Adrenal gland (tissue), 9 donors: ENCODE measurements at regions not wholly inside any gene's neighbourhood (a gene's known extent, or its start where the extent isn't known, plus 50 kb on each side); places are given as distances from the start of the nearest gene placed in this dataset.

Experiments
- DNase-seq, 7 donors: peaks; one replicate each; pipeline ENCODE4 v3.0.0-alpha.2; 2019 to 2020
- H3K27ac ChIP-seq, 5 donors: fragments of 200-600 bp; sonication (generic) in 4 of 5; 1 replicate in 3 of 5; 2 replicates in 2 of 5; pipeline versions ENCODE4 v1.5.1 to v1.8.0; 2016 to 2020; ENCODE audit warnings: mild to moderate bottlenecking in 1 of 5
- H3K27me3 ChIP-seq: fragments of 200-600 bp; 2 replicates; pipeline ENCODE4 v1.8.0; 2021
- H3K36me3 ChIP-seq, 2 donors: fragments of 200-600 bp; replicated peaks in 1 of 2; 1 replicate in 1 of 2; 2 replicates in 1 of 2; pipeline versions ENCODE4 v1.5.1 to v1.8.0; 2018 to 2022
- H3K4me1 ChIP-seq, 2 donors: fragments of 200-600 bp; replicated peaks in 1 of 2; 1 replicate in 1 of 2; 2 replicates in 1 of 2; pipeline versions ENCODE4 v1.5.1 to v1.8.0; 2018 to 2021
- H3K4me3 ChIP-seq, 4 donors: fragments of 200-600 bp; sonication (generic) in 3 of 4; one replicate each; pipeline ENCODE4 v1.5.1; 2016 to 2018
- H3K9me3 ChIP-seq, 3 donors: fragments of 200-600 bp; sonication (generic) in 1 of 3; replicated peaks in 1 of 3; 1 replicate in 2 of 3; 2 replicates in 1 of 3; pipeline versions ENCODE4 v1.5.1 to v1.8.0; 2016 to 2021
- POLR2A ChIP-seq, 2 donors: fragments of 450-650 bp; IDR thresholded peaks; one replicate each; pipeline ENCODE4 v1.6.1; 2017; ENCODE audit warnings: antibody characterized with exemption in 2 of 2, mild to moderate bottlenecking in 2 of 2, moderate library complexity in 1 of 2
- WGBS, 4 donors: extraction: QIAGEN DNeasy Blood & Tissue Kit in 2 of 4; methylation state at CpG; one replicate each; pipeline versions ENCODE4 v1.1.5 to v1.1.7; 2013 to 2017; 5-methylcytosine and 5-hydroxymethylcytosine counted together
- intact Hi-C, 2 donors: fragments of 100-400 bp; cut with DNase I; formaldehyde crosslinking; loops; one replicate each; pipeline versions ENCODE4 v1.14.1 to v1.15.0; 2022 to 2023
- TF ChIP-seq, protein P1 (sequence below), 6 experiments: fragments of 450-650 bp in 4 of 6; fragments of 200-600 bp in 2 of 6; sonication (generic) in 1 of 6; IDR thresholded peaks; 1 replicate in 5 of 6; 2 replicates in 1 of 6; pipeline versions ENCODE4 v1.5.1 to v1.8.0; 2016 to 2021; ENCODE audit warnings: antibody characterized with exemption in 6 of 6, mild to moderate bottlenecking in 2 of 6, moderate library complexity in 1 of 6
- donor health status: healthy with polysubstance abuse.
- donor health status: Bipolar disorder and iron deficiency.
- donor health status: DM: yes; HTN: yes; CAD: no.
- donor health status: DM: no; HTN: no; CAD: no.
- donor health status: DM: no; HTN: no; CAD: no.

DNA sequence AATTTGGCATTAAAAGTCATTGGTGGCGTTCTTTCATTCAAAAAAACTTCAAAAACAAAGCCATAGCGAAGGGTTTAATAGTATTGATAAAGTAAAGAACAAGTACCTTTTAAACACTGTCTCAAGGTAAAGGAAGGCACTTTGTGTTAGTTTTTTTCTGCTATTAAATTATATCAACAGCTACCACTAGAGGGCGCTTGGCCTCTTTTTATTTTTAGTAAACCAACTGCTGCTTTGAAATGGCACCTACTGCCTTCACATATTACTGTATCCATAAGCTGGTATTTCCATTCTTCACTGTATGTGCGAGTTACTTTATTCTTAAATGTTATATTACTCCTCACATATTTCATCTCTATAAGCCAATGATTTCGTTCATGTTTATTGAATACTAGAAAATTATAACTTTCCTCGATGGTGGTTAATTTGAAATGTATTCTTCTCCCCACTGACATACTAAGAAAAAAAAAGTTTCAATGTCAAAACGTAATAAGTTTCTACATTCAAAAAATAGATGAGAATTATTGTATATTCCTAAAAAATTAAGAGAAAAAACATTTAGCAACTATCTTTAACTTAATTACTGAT is 125.7 kb upstream of the CXADR start:
- Histone ChIP-seq H3K27me3 (no peaks in the 10 kb centered on the region), H3K4me3 (no peak overlapping the region), H3K9me3 (no peaks in the 10 kb centered on the region), H3K4me1 (no peaks in the 10 kb centered on the region), H3K36me3 (no peaks in the 10 kb centered on the region), H3K27ac (no peak overlapping the region)
- intact Hi-C loops: loop anchor here in 1 of 2 donors (10.0 kb wide), 1 partner anchor 168 kb away; no protein-coding TSS in a partner anchor
- peak in 6 of 7 donors; percentile 26 to 68 (median 58) for DNase-seq
- WGBS, 4 donors: 14 to 18% (median 15%) methylated on average over 7 of the region's 7 CpGs
- TF ChIP-seq, protein P1, sequence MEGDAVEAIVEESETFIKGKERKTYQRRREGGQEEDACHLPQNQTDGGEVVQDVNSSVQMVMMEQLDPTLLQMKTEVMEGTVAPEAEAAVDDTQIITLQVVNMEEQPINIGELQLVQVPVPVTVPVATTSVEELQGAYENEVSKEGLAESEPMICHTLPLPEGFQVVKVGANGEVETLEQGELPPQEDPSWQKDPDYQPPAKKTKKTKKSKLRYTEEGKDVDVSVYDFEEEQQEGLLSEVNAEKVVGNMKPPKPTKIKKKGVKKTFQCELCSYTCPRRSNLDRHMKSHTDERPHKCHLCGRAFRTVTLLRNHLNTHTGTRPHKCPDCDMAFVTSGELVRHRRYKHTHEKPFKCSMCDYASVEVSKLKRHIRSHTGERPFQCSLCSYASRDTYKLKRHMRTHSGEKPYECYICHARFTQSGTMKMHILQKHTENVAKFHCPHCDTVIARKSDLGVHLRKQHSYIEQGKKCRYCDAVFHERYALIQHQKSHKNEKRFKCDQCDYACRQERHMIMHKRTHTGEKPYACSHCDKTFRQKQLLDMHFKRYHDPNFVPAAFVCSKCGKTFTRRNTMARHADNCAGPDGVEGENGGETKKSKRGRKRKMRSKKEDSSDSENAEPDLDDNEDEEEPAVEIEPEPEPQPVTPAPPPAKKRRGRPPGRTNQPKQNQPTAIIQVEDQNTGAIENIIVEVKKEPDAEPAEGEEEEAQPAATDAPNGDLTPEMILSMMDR (IDR thresholded peaks at IDR 0.05): peak; percentile 74 to 96 (median 84)
- no peak for TF ChIP-seq POLR2A (IDR thresholded peaks at IDR 0.05)

DNA sequence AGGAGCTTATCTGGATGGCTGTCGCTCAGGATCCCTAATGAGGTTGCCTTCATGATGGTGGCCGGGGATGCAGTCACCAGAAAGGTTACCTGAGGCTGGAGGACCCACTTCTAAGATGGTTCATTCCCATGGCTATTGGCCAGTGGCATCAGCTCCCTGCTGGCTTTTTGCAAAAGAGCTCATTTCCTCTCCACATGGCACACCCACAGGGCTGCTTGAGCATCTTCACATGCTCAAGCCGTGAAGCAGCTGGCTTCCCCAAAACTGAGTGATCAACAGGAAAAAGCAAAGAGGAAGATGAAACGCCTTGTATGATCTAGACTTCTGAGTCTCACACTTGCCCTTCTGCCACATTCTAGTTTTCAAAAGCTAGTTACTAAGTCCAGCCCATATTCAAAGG is 124.6 kb upstream of the CXADR start:
- no peaks in the 10 kb centered on the region for H3K27me3 ChIP-seq
- 52 to 79% (median 75%) methylated on average over 3 to 4 of the region's 4 CpGs for WGBS, 4 donors
- intact Hi-C loops: loop anchor here in 1 of 2 donors (10.0 kb wide), 1 partner anchor 167 kb away; no protein-coding TSS in a partner anchor
- TF ChIP-seq, protein P1 (IDR thresholded peaks at IDR 0.05): no peak
- TF ChIP-seq POLR2A (IDR thresholded peaks at IDR 0.05): no peak
- no peak overlapping the region for H3K27ac ChIP-seq
- no peaks in the 10 kb centered on the region for H3K4me1 ChIP-seq
- no peaks in the 10 kb centered on the region for H3K36me3 ChIP-seq
- no peaks in the 10 kb centered on the region for H3K9me3 ChIP-seq
- peak in 4 of 7 donors; percentile 17 to 38 (median 25) for DNase-seq
- H3K4me3 ChIP-seq: no peak overlapping the region

DNA sequence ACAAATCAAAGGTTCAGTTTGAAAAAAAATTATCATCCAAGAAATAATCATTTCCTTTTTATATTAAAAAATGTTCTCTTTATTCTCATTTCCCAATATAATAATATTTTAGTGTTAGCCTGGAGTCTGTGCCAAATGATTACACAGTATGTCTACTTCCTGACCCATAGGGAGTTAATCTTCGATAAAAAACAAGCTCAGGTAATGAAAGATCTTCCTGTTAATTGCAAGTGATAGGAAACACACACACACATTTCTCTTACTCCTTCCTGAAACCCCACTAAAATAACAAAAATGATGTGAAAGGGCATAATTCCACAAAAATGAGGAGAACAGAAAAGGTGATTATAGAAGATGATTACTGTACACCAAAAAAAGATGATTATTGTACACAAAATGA is 123.5 kb upstream of the CXADR start:
- WGBS, 4 donors: 58 to 77% (median 64%) methylated on average over 1 of the region's 1 CpG
- TF ChIP-seq POLR2A (IDR thresholded peaks at IDR 0.05): no peak
- TF ChIP-seq, protein P1 (IDR thresholded peaks at IDR 0.05): no peak
- Histone ChIP-seq H3K9me3 (no peaks in the 10 kb centered on the region), H3K27me3 (no peaks in the 10 kb centered on the region), H3K27ac (no peak overlapping the region), H3K4me1 (no peaks in the 10 kb centered on the region), H3K36me3 (no peaks in the 10 kb centered on the region), H3K4me3 (no peak overlapping the region)
- intact Hi-C loops: loop anchor here in 1 of 2 donors (10.0 kb wide), 1 partner anchor 165 kb away; no protein-coding TSS in a partner anchor
- DNase-seq: no peak

DNA sequence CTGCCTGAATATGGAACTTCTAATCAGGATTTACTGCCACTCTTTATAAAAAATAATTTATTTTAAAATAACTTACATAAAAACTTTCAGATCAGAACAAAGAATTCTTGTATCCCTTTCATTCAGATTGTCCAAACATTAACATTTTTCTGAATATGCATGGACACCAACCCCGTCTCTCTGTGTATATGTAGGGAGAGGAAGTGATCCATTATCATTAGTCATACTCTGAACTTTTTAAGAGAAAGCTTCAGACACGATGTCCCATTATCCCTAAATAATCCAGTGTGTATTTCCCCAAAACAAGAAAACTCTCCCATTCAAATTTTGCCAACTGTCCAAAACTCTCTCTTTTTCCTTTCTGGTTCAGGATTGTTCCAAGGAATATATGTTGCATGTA is 122.3 kb upstream of the CXADR start:
- 47 to 60% (median 55%) methylated on average over 2 of the region's 2 CpGs for WGBS, 4 donors
- intact Hi-C loops: loop anchor here in 1 of 2 donors (5.0 kb wide), 1 partner anchor 192 kb away; no protein-coding TSS in a partner anchor
- Histone ChIP-seq H3K9me3 (no peaks in the 10 kb centered on the region), H3K27ac (no peak overlapping the region), H3K4me3 (no peak overlapping the region), H3K4me1 (no peaks in the 10 kb centered on the region), H3K36me3 (no peaks in the 10 kb centered on the region), H3K27me3 (no peaks in the 10 kb centered on the region)
- DNase-seq: no peak
- no peak for TF ChIP-seq POLR2A (IDR thresholded peaks at IDR 0.05)
- TF ChIP-seq, protein P1 (IDR thresholded peaks at IDR 0.05): no peak
